GM12878 (cell line): ENCODE measurements at regions not wholly inside any gene's neighbourhood (a gene's known extent, or its start where the extent isn't known, plus 50 kb on each side); places are given as distances from the start of the nearest gene placed in this dataset.

ENCODE experiments used
- ATAC-seq: fragments of 200-7000 bp; cut with Tn5 transposase; 3 replicates; pipeline ENCODE4 v1.9.1; 2020; ENCODE audit warnings: mild to moderate bottlenecking, moderate library complexity
- BruUV-seq: library from RNA; stranded (reverse); fragments of 400-500 nt; replicated peaks from 2 replicates; lab custom pipeline; 2021; lab: Mats Ljungman, UMichigan
- CTCF ChIA-PET: fragments of 300-600 bp; sonication (Branson Sonifier 250); formaldehyde crosslinking; extraction: SDS; loops from one replicate; lab custom pipeline; 2021; ENCODE audit warnings: inconsistent platforms; lab: Yijun Ruan, JAX
- POLR2A ChIA-PET: fragments of 350-600 bp; formaldehyde crosslinking; extraction: SDS; loops from one replicate; lab custom pipeline; 2021; ENCODE audit warnings: inconsistent platforms; lab: Charles Lee
- RAD21 ChIA-PET: fragments of 300-600 bp; sonication (Branson Sonifier 250); formaldehyde crosslinking; loops from one replicate; lab custom pipeline; 2023; ENCODE audit warnings: antibody characterized with exemption; ENCODE audit not compliant: unreplicated experiment; lab: Charles Lee
- SMC1A ChIA-PET: fragments of 300-600 bp; sonication (Branson Sonifier 250); formaldehyde crosslinking; loops from one replicate; lab custom pipeline; 2023; ENCODE audit not compliant: unreplicated experiment, uncharacterized antibody; lab: Charles Lee
- DNase-seq: peaks from one replicate; pipeline ENCODE4 v3.0.0-alpha.2; 2011; ENCODE audit warnings: low read depth, low spot score
- FAIRE-seq: peaks from 3 replicates; lab custom pipeline; 2011; peaks lifted over from hg19 to GRCh38; lab: Jason Lieb, UNC
- H2AFZ ChIP-seq: 2 replicates; pipeline ENCODE4 v1.6.0; 2011; ENCODE audit warnings: low read depth, low read length, control low read depth; ENCODE audit not compliant: control insufficient read depth
- H3K27ac ChIP-seq: 2 replicates; pipeline ENCODE4 v1.5.1; 2011; ENCODE audit warnings: control low read depth; ENCODE audit not compliant: control insufficient read depth, insufficient read depth
- H3K27me3 ChIP-seq, 2 experiments: replicated peaks in 1 of 2; 2 replicates each; pipeline versions ENCODE4 v1.6.0 to v1.6.1; 2011; ENCODE audit warnings: low read length in 1 of 2; ENCODE audit not compliant: control insufficient read depth in 2 of 2, insufficient read depth in 2 of 2
- H3K36me3 ChIP-seq, 2 experiments: 2 replicates each; pipeline ENCODE4 v1.5.1; 2011; ENCODE audit warnings: low read length in 1 of 2; ENCODE audit not compliant: control insufficient read depth in 2 of 2, insufficient read depth in 2 of 2
- H3K4me1 ChIP-seq: 2 replicates; pipeline ENCODE4 v1.6.1; 2011; ENCODE audit warnings: mild to moderate bottlenecking, low read length, moderate library complexity, mixed read lengths; ENCODE audit not compliant: control insufficient read depth, insufficient read depth
- H3K4me2 ChIP-seq: 2 replicates; pipeline ENCODE4 v1.6.0; 2011; ENCODE audit warnings: control low read depth; ENCODE audit not compliant: control insufficient read depth, insufficient read depth
- H3K4me3 ChIP-seq: fragments of 200-600 bp; sonication (generic); 2 replicates; pipeline ENCODE4 v1.5.1; 2016
- H3K79me2 ChIP-seq: 2 replicates; pipeline ENCODE4 v1.6.0; 2011; ENCODE audit warnings: low read length; ENCODE audit not compliant: control insufficient read depth, insufficient read depth
- H3K9ac ChIP-seq: 2 replicates; pipeline ENCODE4 v1.8.0; 2011; ENCODE audit warnings: low read length, control low read depth, mixed read lengths; ENCODE audit not compliant: control insufficient read depth, insufficient read depth
- H3K9me3 ChIP-seq: replicated peaks from 3 replicates; pipeline ENCODE4 v1.5.1; 2011; ENCODE audit warnings: mild to moderate bottlenecking, low read length; ENCODE audit not compliant: control insufficient read depth, insufficient read depth
- H4K20me1 ChIP-seq: 2 replicates; pipeline ENCODE4 v1.6.0; 2011; ENCODE audit not compliant: control insufficient read depth, insufficient read depth
- DPF2 ChIP-seq: fragments of 450-650 bp; IDR thresholded peaks from 2 replicates; pipeline ENCODE4 v1.6.1; 2017; ENCODE audit warnings: mild to moderate bottlenecking
- ESRRA ChIP-seq: IDR thresholded peaks from 2 replicates; pipeline ENCODE4 v1.6.1; 2012; ENCODE audit warnings: mild to moderate bottlenecking, low read length, improper control_type of control experiment
- EZH2 ChIP-seq: IDR thresholded peaks from 2 replicates; pipeline ENCODE4 v1.6.1; 2012; ENCODE audit warnings: low read depth, mild to moderate bottlenecking, control low read depth, inconsistent platforms, low read length, borderline replicate concordance; ENCODE audit not compliant: control insufficient read depth
- FOS ChIP-seq: IDR thresholded peaks from 3 replicates; pipeline ENCODE4 v1.6.1; 2011; ENCODE audit warnings: borderline replicate concordance; ENCODE audit not compliant: insufficient read length; ENCODE audit errors: extremely low read depth
- GATAD2B ChIP-seq: fragments of 450-650 bp; conservative IDR thresholded peaks from 2 replicates; pipeline ENCODE4 v1.6.1; 2017; ENCODE audit warnings: low read depth, mild to moderate bottlenecking, moderate library complexity
- HDAC6 ChIP-seq: fragments of 200-600 bp; sonication (generic); IDR thresholded peaks from one replicate; pipeline ENCODE4 v1.8.0; 2017; ENCODE audit warnings: antibody characterized with exemption; ENCODE audit not compliant: unreplicated experiment
- HSF1 ChIP-seq: fragments of 150-350 bp; IDR thresholded peaks from 2 replicates; pipeline ENCODE4 v1.6.1; 2014; ENCODE audit warnings: mild to moderate bottlenecking, low read depth, low read length
- IRF4 ChIP-seq: IDR thresholded peaks from 2 replicates; pipeline ENCODE4 v1.6.1; 2011; ENCODE audit warnings: low read depth, low read length
- NR2C1 ChIP-seq: fragments of 450-650 bp; IDR thresholded peaks from 2 replicates; pipeline ENCODE4 v1.6.1; 2017; ENCODE audit warnings: antibody characterized with exemption, mild to moderate bottlenecking, moderate library complexity
- RUNX3 ChIP-seq: IDR thresholded peaks from 2 replicates; pipeline ENCODE4 v1.6.1; 2012; ENCODE audit warnings: low read length, inconsistent platforms
- STAT3 ChIP-seq: IDR thresholded peaks from 2 replicates; pipeline ENCODE4 v1.6.1; 2011; ENCODE audit warnings: low read depth, low read length, improper control_type of control experiment
- SUZ12 ChIP-seq: fragments of 200-600 bp; sonication (generic); IDR thresholded peaks from one replicate; pipeline ENCODE4 v1.6.1; 2018; ENCODE audit warnings: antibody characterized with exemption, mild to moderate bottlenecking; ENCODE audit not compliant: unreplicated experiment
- WGBS: methylation state at CpG from one replicate; pipeline ENCODE4 v1.1.6; 2016; ENCODE audit warnings: low lambda C conversion rate; ENCODE audit not compliant: insufficient replicate concordance, insufficient coverage; ENCODE audit errors: missing lambda C conversion rate; 5-methylcytosine and 5-hydroxymethylcytosine counted together
- in situ Hi-C: fragments of 300-500 bp; cut with MboI; formaldehyde crosslinking; loops from 9 replicates; pipeline ENCODE4 v1.14.3; 2018; ENCODE audit warnings: mixed read lengths
- intact Hi-C: fragments of 100-400 bp; cut with micrococcal nuclease; formaldehyde crosslinking; loops from one replicate; pipeline ENCODE4 v1.14.2; 2022; ENCODE audit not compliant: unreplicated experiment
- TF ChIP-seq, protein P1 (sequence below): IDR thresholded peaks from 2 replicates; pipeline ENCODE4 v1.6.1; 2011; ENCODE audit warnings: low read depth, low read length, improper control_type of control experiment, borderline replicate concordance
- TF ChIP-seq, protein P2 (sequence below): IDR thresholded peaks from 2 replicates; pipeline ENCODE4 v1.6.1; 2012; ENCODE audit warnings: low read depth, low read length, improper control_type of control experiment
- TF ChIP-seq, protein P3 (sequence below): fragments of 450-650 bp; IDR thresholded peaks from 2 replicates; pipeline ENCODE4 v1.6.1; 2017; ENCODE audit warnings: mild to moderate bottlenecking, moderate library complexity

GRCh38 chr7:89887489-89887888 is 266.8 kb upstream of the STEAP1 start:
- ChIA-PET CTCF (no interaction called here), SMC1A (no interaction called here), RAD21 (no interaction called here), POLR2A (no interaction called here)
- DNase-seq (no peak), ATAC-seq (no peak), FAIRE-seq (no peak)
- BruUV-seq: no TSS peak
- Histone ChIP-seq H4K20me1 (no peaks in the 10 kb centered on the region), H3K9me3 (no peaks in the 10 kb centered on the region), H3K36me3 (no peaks in the 10 kb centered on the region), H3K4me2 (no peak overlapping the region), H3K9ac (no peak overlapping the region), H3K27me3 (no peaks in the 10 kb centered on the region), H3K79me2 (no peaks in the 10 kb centered on the region), H3K27ac (no peak overlapping the region), H3K4me1 (no peaks in the 10 kb centered on the region), H3K4me3 (no peak overlapping the region), H2AFZ (no peak overlapping the region)
- in situ Hi-C loops: no loop called here
- intact Hi-C loops: no loop called here
- 48% methylated on average over 3 of the region's 3 CpGs for WGBS
- TF ChIP-seq ESRRA (no peak), HDAC6 (no peak), NR2C1 (no peak), HSF1 (no peak), STAT3 (no peak), DPF2 (no peak), FOS (no peak), EZH2 (no peak), RUNX3 (no peak), GATAD2B (no peak), SUZ12 (no peak), IRF4 (no peak)
- TF ChIP-seq, protein P1, sequence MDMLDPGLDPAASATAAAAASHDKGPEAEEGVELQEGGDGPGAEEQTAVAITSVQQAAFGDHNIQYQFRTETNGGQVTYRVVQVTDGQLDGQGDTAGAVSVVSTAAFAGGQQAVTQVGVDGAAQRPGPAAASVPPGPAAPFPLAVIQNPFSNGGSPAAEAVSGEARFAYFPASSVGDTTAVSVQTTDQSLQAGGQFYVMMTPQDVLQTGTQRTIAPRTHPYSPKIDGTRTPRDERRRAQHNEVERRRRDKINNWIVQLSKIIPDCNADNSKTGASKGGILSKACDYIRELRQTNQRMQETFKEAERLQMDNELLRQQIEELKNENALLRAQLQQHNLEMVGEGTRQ: no peak
- TF ChIP-seq, protein P2, sequence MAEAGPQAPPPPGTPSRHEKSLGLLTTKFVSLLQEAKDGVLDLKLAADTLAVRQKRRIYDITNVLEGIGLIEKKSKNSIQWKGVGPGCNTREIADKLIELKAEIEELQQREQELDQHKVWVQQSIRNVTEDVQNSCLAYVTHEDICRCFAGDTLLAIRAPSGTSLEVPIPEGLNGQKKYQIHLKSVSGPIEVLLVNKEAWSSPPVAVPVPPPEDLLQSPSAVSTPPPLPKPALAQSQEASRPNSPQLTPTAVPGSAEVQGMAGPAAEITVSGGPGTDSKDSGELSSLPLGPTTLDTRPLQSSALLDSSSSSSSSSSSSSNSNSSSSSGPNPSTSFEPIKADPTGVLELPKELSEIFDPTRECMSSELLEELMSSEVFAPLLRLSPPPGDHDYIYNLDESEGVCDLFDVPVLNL: no peak
- TF ChIP-seq, protein P3, sequence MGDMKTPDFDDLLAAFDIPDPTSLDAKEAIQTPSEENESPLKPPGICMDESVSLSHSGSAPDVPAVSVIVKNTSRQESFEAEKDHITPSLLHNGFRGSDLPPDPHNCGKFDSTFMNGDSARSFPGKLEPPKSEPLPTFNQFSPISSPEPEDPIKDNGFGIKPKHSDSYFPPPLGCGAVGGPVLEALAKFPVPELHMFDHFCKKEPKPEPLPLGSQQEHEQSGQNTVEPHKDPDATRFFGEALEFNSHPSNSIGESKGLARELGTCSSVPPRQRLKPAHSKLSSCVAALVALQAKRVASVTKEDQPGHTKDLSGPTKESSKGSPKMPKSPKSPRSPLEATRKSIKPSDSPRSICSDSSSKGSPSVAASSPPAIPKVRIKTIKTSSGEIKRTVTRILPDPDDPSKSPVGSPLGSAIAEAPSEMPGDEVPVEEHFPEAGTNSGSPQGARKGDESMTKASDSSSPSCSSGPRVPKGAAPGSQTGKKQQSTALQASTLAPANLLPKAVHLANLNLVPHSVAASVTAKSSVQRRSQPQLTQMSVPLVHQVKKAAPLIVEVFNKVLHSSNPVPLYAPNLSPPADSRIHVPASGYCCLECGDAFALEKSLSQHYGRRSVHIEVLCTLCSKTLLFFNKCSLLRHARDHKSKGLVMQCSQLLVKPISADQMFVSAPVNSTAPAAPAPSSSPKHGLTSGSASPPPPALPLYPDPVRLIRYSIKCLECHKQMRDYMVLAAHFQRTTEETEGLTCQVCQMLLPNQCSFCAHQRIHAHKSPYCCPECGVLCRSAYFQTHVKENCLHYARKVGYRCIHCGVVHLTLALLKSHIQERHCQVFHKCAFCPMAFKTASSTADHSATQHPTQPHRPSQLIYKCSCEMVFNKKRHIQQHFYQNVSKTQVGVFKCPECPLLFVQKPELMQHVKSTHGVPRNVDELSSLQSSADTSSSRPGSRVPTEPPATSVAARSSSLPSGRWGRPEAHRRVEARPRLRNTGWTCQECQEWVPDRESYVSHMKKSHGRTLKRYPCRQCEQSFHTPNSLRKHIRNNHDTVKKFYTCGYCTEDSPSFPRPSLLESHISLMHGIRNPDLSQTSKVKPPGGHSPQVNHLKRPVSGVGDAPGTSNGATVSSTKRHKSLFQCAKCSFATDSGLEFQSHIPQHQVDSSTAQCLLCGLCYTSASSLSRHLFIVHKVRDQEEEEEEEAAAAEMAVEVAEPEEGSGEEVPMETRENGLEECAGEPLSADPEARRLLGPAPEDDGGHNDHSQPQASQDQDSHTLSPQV: no peak
